HG03442 (cell line): ENCODE measurements at regions not wholly inside any gene's neighbourhood (a gene's known extent, or its start where the extent isn't known, plus 50 kb on each side); places are given as distances from the start of the nearest gene placed in this dataset.

ENCODE experiments used
- ATAC-seq: cut with Tn5 transposase; IDR thresholded peaks from one replicate; pipeline ENCODE4 v1.9.1; 2021; ENCODE audit warnings: mild to moderate bottlenecking, moderate library complexity; ENCODE audit not compliant: unreplicated experiment

DNA sequence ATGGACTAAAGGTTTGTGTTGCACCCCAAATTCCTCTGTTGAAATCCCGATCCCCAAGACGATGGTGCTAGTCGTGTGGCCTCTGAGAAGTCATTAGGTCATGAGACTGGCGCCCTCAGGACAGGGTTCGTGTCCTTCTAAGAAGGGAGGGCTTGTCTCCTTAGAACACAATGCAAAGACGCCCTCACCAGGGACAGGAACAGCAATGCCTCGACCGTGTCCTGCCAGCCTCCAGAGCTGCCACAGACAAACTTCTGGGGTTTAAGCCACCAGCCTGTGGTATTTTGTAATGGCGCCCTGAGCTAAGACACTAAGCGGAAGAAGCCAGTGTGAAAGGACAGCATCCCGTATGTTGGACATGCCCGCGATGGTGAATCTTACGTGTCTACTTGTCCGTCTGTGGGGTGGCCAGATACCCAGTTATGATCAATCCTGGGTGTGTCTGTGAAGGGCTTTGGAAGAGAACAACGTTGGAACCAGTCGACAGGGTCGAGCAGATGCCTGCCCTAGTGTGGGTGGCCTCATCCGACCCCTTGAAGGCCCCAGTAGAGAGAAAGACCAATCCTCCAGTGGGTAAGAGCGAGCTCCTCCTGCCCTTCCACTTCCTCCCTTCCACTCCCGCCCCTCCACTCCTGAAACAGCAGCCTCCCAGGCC, 279.2 kb upstream of the IRX2 start:
- no peak for ATAC-seq

DNA sequence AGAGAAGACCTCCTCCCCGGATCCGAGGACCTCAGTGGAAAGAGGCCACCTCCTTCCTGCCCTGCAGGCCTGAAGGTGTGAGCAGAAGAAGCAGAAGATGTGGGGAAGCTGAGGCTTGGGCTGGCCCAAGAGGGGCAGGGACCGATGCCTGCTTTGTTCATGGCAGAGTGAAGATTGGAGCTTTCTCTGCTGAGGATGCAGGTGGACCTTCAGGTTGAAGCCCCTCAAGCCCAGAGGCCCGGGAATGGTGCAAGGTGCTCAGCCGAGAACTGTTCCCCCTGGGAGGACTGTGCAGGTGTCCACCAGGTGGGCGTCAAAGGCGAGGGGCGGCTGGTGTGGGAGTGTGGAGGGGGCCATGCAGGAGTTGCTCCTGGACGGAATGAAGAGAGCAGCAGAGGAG, 277.9 kb upstream of the IRX2 start:
- ATAC-seq, result no peak

DNA sequence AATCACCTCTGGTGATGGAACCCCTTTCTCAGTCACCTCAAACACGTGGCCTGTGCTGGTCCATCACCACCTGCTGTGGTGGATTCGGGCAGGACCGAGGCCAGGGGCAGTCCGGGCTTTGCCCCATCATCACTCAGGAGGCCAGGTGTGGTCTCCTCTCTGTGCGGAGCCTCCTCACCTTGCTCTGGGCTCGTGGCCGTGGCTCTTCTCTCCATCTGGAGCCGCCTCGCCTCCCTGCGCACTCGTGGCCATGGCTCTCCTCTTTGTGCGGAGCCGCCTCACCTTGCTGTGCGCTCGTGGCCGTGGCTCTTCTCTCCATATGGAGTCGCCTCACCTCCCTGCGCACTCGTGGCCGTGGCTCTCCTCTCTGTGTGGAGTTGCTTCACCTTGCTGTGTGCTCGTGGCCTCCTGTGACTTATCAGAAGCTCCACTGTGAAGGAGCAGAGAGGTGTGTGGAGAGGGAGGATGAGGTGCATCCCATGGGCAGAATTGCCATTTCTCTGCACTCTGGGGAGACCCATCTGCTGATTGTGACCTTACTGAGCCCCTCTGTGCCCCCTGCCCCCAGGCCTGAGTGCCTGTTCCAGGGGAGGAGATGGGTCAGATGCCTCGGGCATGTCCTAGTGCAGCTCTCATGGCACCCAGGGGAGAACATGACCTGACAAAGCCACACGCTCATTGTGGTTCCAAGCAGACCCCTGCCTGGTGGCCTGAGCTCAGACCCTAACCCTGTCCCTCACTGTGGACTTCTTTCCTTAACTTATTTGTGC, 276.6 kb upstream of the IRX2 start:
- ATAC-seq, result no peak

- ATAC-seq, result no peak
Measured at GRCh38 chr5:3027185-3027865, 275.8 kb upstream of the IRX2 start.

- no peak for ATAC-seq
Measured at GRCh38 chr5:3026651-3027050, 275.2 kb upstream of the IRX2 start.

DNA sequence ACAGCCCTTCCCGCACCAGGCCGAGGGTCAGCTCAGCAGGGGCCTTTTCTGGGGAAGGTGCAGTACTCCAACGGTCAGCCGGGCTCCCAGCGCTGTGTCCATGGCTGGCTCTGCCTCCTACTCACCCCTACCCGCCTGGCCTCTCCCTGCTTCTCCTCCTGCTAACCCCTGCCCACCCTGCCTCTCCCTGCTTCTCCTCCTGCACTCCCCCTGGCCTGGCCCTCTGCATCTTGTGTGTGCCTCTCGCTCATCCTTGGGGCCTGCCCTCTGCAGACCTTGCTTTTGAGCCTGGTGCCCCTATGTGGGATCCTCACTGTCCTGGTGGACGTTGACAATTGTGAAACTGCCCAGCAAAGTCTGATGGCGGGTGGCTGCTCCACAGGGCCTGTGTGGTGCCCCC, 274.6 kb upstream of the IRX2 start:
- ATAC-seq, result no peak

DNA sequence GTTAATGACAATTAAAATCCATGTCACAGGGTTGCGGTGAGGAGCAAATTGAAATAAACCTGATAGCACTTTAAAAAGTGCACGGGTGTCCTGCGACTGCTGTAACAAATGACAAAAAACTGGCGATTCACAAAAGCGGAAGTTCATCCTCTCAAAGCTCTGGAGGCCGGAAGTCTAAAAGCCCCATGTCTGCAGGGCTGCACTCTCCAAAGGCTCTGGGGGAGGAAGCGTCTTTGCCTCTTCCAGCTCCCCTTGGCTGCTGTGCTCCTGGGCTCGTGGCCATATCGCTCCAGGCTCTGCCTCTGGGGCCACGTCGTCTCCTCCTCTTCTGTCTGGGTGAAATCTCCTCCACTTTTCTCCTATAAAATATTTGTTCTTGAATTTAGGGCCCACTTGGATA, 273.9 kb upstream of the IRX2 start:
- ATAC-seq, result no peak

- no peak for ATAC-seq
Measured at GRCh38 chr5:3024976-3025375, 273.5 kb upstream of the IRX2 start.

DNA sequence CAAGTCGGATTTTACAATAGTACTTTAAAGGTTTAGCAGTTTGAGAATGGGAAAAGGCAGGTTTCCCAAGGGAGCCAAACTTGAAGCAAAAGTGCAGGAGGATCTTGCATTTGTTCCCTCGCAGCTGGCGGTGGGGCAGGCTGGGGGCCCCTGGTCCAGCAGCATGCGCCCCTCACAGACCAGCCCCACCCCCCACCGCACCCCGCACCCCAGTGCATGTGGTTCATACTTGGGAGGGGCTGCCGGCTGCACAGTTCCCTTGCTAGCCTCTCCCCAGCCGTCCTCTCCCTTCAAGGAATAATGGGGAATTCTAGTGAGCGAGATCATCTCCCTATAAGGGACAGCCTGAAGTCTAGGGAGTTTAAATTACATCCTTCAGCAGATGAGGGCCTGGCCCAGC, 273.1 kb upstream of the IRX2 start:
- ATAC-seq, result no peak

GRCh38 chr5:3024126-3024525, 272.6 kb upstream of the IRX2 start:
- ATAC-seq, result no peak

DNA sequence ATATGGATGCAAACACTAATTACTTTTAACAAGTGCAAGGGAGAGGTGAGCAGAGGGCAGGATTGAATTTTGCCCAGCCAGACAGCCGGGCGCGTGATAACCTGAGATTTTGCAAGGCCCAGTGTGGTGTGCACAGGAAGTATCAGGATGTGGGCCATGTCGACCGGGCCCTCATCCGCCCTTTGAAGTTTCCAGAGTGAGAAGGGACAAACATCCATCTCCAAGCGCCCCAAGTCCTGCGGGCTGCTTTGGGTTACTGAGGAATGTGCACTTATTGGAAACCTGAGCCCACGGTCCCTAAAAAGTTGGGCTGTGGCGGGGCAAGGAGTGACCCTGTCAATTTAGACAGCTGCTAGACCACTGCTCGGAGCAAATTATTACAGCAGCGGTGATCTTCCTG, 272.2 kb upstream of the IRX2 start:
- no peak for ATAC-seq

GRCh38 chr5:3022665-3023064, 271.2 kb upstream of the IRX2 start:
- ATAC-seq, result no peak

DNA sequence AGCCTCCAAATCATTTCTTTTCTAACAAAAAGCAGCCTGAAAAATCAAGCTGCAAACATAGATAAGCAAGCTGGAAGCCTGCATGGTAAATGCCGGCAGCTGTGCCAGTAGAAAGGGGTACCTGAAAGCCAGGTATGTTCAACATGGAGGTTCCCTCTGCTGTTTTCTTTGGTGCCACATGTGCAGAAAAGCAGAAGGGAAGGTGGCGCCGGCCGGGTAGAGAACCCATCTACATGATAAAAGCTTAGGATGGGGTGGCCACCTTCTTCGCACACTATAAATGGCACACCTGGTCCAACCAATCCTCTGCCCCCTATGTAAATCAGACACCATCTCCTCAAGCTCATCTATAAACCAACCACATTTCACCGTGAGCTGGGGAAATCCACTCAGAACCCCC, 268.9 kb upstream of the IRX2 start:
- ATAC-seq, result no peak

DNA sequence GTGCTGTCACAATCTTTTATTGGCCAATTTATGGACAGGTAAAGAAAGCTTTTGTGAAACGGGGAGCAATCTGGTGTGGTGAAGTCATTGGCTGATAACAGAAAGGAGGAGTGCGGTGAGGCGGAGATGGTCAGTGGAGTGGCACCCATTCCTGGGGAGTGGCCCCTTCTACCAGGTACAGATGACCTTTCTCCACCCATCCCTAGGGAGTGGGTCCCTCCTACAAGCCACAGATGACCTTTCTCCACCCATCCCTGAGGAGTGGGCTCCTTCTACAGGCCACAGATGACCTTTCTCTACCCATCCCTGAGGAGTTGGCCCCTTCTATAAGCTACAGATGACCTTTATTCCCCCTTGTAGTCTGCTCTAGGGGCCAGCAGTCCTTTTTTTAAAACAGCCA, 267.6 kb upstream of the IRX2 start:
- ATAC-seq, result no peak

GRCh38 chr5:3011764-3012017, 260.2 kb upstream of the IRX2 start:
- no peak for ATAC-seq

DNA sequence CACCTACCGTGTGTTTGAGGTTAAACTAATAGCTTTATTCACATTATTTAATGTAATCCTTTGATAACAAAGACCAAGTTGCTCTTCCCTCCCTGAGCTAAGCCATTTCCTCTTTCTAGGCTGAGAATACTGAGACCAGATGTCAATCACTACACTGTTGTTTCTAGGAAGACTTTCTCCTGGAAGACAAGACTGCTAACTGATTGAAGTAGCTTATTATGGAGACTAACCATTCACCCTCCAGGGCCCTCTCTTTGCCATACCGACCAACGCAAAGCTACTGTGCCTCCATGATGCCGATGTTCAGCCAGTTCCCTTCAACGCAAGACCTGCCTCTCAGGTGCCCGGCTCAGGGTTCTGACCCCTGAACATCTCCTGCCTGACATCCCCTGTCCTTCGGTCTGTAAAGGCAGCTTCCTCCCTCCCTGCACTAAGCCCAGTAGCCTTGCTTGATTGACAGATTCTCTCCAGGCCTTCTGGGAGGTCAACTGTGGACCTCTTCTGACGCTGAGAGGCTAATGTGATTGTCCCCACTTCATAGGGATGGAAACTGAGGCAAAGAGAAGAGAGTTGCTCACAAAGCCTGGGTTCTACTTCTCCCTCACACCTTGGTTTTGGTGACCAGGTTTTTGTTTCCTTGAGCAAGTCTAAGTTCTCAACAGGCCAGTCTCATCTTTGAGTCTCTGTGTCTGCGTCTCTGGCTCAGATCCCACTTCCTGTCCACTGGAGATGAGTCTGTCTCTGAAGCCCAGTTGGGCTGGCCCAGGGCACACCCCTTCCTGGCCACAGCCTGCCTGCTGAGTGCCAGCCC, 259.7 kb upstream of the IRX2 start:
- ATAC-seq, result no peak

GRCh38 chr5:3010301-3010952, 258.9 kb upstream of the IRX2 start:
- ATAC-seq, result no peak

GRCh38 chr5:3009605-3010004, 258.1 kb upstream of the IRX2 start:
- ATAC-seq, result no peak

GRCh38 chr5:3007577-3007976, 256.1 kb upstream of the IRX2 start:
- no peak for ATAC-seq

DNA sequence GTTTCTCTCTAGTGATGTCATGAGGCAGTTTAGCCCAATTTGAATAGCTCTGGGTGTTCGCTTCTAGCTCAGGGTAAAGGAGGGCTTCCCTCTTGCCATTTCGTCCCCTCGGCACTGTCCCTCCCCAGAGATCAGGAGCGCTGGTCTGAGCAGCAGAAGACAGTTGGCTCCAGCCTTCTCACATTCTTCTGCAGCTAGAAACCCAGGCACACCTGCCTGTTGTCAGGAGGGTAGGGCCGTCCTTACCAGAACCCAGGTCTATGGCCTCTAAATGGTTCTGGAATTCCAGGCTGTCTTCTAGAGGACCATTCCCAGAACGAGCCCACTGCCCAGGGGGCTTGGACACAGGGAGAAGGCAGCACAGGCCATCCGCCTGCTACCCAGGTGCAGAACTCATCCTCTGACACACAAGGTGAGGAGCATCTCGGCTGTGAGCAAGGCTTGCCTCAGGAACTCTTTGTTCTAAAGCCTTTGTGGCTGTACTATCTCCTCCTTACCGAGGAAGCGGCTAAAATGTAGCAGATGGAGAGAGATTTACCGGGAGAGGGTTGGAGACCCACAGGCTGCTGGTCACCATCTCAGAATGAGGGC, 255.6 kb upstream of the IRX2 start:
- ATAC-seq, result no peak

GRCh38 chr5:3006526-3006925, 255.0 kb upstream of the IRX2 start:
- no peak for ATAC-seq
